ENCODE measurements at regions not wholly inside any gene's neighbourhood (a gene's known extent, or its start where the extent isn't known, plus 50 kb on each side); places are given as distances from the start of the nearest gene placed in this dataset.

GRCh38 chr6:11433860-11434259, 103.7 kb upstream of the TMEM170B start:
- TF ChIP-seq ZNF423 (CRISPR knock-in tag; IDR thresholded peaks at IDR 0.05) (no peak), ZNF138 (CRISPR knock-in tag; conservative IDR thresholded peaks at IDR 0.05) (no peak), TP53 (CRISPR knock-in tag; IDR thresholded peaks at IDR 0.05) (no peak), CTCF (IDR thresholded peaks at IDR 0.05) (no peak), USF2 (CRISPR knock-in tag; IDR thresholded peaks at IDR 0.05) (no peak), STAT6 (CRISPR knock-in tag; conservative IDR thresholded peaks at IDR 0.05; ENCODE audit: low read depth) (no peak), TEAD4 (CRISPR knock-in tag; IDR thresholded peaks at IDR 0.05) (no peak), ZNF281 (CRISPR knock-in tag; IDR thresholded peaks at IDR 0.05) (no peak), MYBL2 (CRISPR knock-in tag; IDR thresholded peaks at IDR 0.05) (no peak), CREM (CRISPR knock-in tag; IDR thresholded peaks at IDR 0.05) (no peak), ZNF396 (CRISPR knock-in tag; IDR thresholded peaks at IDR 0.05; ENCODE audit: borderline replicate concordance) (no peak), ATF2 (CRISPR knock-in tag; IDR thresholded peaks at IDR 0.05; ENCODE audit: borderline replicate concordance, low read depth) (no peak), ZNF121 (CRISPR knock-in tag; IDR thresholded peaks at IDR 0.05) (no peak)

Data from WTC11 (cell line).